ENCODE measurements at regions not wholly inside any gene's neighbourhood (a gene's known extent, or its start where the extent isn't known, plus 50 kb on each side); places are given as distances from the start of the nearest gene placed in this dataset.
"Not testable (repeated sequence)": the region's sequence is repeated elsewhere in the genome, so short reads cannot be mapped to it uniquely, and the experiment has no call there.

DNA sequence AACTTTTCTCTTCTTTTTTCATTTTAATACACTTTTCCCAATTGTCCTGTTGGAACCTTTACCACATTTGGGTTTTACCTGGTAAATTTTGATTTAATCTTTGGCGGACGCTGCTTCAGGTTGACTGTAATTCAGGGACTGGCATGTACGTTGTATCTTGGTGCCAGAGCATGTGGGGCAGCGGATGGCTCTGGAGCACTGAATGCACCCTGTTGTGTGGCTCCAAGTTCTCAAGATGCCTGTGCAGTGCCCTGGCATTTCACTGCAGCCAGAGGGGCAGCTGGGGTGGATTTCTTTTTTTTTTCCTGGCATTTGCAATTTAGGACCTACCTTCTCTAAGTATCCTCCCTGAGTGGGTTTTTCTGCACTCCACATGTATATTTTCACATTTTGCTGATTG, 242.2 kb downstream of the BLID start:
- peaks cover 2 to 12% (median 4%) of the 10 kb centered on the region in 3 donors for H3K36me3 Mint-ChIP-seq
- no peak for DNase-seq
- peaks cover 0 to 2% (median 0%) of the 10 kb centered on the region in 3 donors for H3K27me3 Mint-ChIP-seq (ENCODE audit: low read depth in 3 of 3)
- no peak overlapping the region for H3K4me3 Mint-ChIP-seq
- no peaks in the 10 kb centered on the region for H3K4me1 Mint-ChIP-seq
- no peaks in the 10 kb centered on the region for H3K9me3 Mint-ChIP-seq
- no peak overlapping the region for H3K27ac Mint-ChIP-seq

DNA sequence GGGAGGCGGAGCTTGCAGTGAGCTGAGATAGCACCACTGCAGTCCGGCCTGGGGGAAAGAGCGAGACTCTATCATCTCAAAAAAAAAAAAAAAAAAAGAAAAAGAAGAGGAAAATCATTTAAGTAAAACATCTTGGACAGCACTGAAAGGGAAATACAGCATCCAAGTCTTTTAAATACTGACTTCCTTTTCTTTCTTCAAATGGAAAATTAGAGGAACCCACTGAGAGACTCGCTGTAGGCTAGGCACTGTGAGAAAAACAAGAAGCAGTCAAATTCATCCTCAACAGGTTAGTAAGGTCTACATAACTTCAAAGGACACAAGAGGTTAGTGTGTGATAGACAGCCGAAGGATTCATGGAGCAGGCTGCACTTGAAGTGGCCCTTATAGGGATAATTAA, 243.7 kb downstream of the BLID start:
- DNase-seq: no peak
- H3K27ac Mint-ChIP-seq: no peak overlapping the region
- H3K36me3 Mint-ChIP-seq: peaks cover 0 to 12% (median 4%) of the 10 kb centered on the region in 3 donors
- H3K4me1 Mint-ChIP-seq: no peaks in the 10 kb centered on the region
- peaks cover 0 to 2% (median 1%) of the 10 kb centered on the region in 3 donors for H3K27me3 Mint-ChIP-seq (ENCODE audit: low read depth in 3 of 3)
- H3K9me3 Mint-ChIP-seq: no peaks in the 10 kb centered on the region
- no peak overlapping the region for H3K4me3 Mint-ChIP-seq

DNA sequence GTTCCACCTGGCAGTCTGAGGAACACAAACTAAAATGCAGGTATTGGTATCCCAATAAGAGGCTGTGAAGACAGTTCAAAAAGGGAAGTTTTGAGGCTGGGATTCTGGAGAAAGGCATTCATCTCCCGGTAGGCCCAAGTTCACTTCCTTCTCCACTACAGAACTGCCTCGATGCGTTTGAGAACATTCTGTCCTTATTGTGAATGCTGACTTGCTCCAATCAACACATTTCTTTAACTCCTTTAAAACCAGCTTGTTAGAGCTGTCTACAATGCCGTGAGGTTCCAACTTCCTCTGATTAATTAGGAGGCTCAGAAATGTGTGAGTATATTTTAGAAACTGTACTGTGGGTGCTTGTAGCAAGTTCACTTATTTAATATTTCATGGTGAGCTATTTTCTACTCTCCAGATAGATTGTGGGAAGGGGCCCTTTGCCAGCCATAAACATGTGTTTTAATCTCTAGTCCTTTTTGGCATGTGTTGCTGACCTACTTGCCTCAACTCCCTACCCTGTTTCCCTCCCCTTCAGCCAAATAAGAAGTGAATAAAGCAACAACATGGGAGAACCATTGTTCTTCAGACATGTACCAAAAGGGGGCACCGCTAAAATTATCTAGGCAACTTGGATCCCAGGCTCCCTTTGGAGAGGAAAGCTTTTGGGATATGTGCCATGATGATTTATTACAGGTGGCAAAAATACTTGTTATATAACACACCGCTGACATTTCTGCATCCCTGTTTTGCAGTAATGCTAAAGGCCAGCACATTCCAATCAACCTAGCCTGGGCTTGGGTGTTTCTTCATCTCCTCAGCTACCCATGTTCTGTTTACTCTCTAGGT, 245.6 kb downstream of the BLID start:
- Mint-ChIP-seq H3K27me3 (ENCODE audit: low read depth in 3 of 3) (peaks cover 0 to 2% (median 2%) of the 10 kb centered on the region in 3 donors), H3K36me3 (peaks cover 0 to 12% (median 4%) of the 10 kb centered on the region in 3 donors), H3K4me1 (no peaks in the 10 kb centered on the region), H3K27ac (no peak overlapping the region), H3K9me3 (no peaks in the 10 kb centered on the region), H3K4me3 (no peak overlapping the region)
- no peak for DNase-seq

DNA sequence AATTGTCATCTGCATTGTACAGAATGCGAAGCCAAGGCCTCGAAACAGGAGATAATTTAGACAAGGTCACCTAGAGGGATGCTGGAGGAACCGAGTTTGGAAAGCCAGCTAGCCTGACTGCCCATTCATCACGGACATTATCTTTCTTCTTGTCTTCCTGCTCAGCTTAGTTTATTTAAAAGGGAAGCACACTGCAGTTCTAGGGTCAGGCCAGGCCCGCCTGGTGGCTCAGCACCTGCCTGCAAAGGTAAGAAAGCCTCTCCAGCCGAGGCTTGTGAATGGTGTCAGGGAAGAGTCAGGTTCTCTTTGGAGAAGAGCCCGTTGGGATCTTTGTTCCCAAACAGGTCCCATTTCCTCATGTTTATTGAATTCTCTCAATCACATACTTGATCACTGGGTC, 246.5 kb downstream of the BLID start:
- H3K27me3 Mint-ChIP-seq (ENCODE audit: low read depth in 3 of 3): peaks cover 0 to 2% (median 2%) of the 10 kb centered on the region in 3 donors
- peaks cover 0 to 12% (median 4%) of the 10 kb centered on the region in 3 donors for H3K36me3 Mint-ChIP-seq
- H3K9me3 Mint-ChIP-seq: no peaks in the 10 kb centered on the region
- no peaks in the 10 kb centered on the region for H3K4me1 Mint-ChIP-seq
- no peak overlapping the region for H3K27ac Mint-ChIP-seq
- H3K4me3 Mint-ChIP-seq: no peak overlapping the region
- DNase-seq: no peak

DNA sequence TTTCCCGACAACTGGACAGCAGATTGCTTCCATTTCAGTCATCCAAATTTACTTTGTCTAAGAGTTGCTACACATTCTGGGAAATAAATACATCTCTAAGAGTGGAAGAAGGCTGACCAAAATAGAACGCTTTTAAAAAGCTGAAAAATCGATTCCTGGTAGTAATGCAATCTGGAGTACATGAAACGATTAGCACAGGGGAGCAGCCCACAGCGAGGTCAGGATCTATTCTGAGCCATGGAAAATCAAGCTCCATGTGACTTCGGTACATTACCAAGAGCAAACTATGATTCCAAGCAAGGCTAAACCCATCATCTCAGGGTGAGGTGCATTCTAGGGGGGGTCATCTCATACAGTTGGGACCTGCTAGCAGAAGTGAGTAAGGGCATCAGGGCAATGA, 249.3 kb downstream of the BLID start:
- no peak for DNase-seq
- Mint-ChIP-seq H3K4me1 (no peaks in the 10 kb centered on the region), H3K27me3 (ENCODE audit: low read depth in 3 of 3) (peaks cover 0 to 2% (median 0%) of the 10 kb centered on the region in 3 donors), H3K36me3 (peaks cover 0 to 10% (median 4%) of the 10 kb centered on the region in 3 donors), H3K4me3 (no peak overlapping the region), H3K27ac (no peak overlapping the region), H3K9me3 (peaks cover under 1 to 5% (median 1%) of the 10 kb centered on the region in 6 donors)

DNA sequence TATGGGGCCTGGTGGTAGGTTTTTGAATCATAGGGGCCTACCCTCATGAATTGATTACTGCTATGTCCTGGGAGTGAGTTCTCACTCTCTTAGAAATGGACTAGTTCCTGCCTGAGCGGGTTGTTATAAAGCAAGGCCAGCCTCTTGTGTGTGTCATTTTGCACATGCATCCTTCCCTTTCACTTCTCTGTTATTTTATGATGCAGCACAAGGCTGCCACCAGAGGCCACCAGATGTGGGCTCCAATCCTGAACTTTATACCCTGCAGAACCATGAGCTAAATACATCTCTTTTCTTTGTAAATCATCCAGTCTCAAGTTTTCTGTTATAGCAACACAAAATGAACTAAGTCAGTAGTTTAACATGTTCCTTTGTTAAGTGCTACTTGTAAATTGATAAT, 251.4 kb downstream of the BLID start:
- Mint-ChIP-seq H3K4me3 (no peak overlapping the region), H3K27ac (no peak overlapping the region), H3K9me3 (peaks cover 6 to 9% (median 7%) of the 10 kb centered on the region in 6 donors), H3K36me3 (no peaks in the 10 kb centered on the region), H3K27me3 (ENCODE audit: low read depth in 3 of 3) (peaks cover 0 to 2% (median 0%) of the 10 kb centered on the region in 3 donors), H3K4me1 (no peaks in the 10 kb centered on the region)
- no peak for DNase-seq

DNA sequence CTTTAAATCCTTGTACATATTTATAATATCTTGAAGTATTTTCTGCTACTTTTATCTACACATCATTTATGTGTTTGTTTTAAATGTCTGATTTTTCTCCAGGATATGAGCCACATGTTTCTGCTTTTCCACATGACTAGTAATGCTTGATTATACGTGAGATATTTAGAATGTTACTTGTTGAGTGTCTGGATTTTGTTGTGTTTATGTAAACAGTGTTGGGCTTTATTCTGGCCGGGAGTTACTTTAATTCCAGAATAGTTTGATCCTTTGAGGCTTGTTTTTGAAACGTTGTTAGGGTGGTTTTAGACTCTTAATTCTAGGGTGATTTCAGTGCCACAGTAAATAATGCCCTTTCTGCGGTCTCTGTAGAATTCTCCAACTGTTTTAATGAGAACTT, 252.9 kb downstream of the BLID start:
- DNase-seq: no peak
- Mint-ChIP-seq H3K27ac (no peak overlapping the region), H3K4me3 (no peak overlapping the region)

DNA sequence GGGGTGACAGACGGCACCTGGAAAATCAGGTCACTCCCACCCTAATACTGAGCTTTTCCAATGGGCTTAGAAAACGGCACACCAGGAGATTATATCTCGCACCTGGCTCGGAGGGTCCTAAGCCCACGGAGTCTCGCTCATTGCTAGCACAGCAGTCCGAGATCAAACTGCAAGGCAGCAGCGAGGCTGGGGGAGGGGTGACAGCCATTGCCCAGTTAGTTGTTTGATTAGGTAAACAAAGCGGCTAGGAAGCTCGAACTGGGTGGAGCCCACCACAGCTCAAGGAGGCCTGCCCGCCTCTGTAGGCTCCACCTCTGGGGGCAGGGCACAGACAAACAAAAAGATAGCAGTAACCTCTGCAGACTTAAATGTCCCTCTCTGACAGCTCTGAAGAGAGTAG, 260.9 kb downstream of the BLID start:
- not testable (repeated sequence) for DNase-seq; H3K27me3 Mint-ChIP-seq (ENCODE audit: low read depth in 3 of 3); H3K27ac Mint-ChIP-seq; H3K4me3 Mint-ChIP-seq; H3K36me3 Mint-ChIP-seq; H3K4me1 Mint-ChIP-seq
- peaks cover 9 to 38% (median 17%) of the 10 kb centered on the region in 6 donors for H3K9me3 Mint-ChIP-seq

More for the DNA sequence above, 252.9 kb downstream of the BLID start:
- peaks cover 0 to 2% (median 0%) of the 10 kb centered on the region in 3 donors for H3K27me3 Mint-ChIP-seq (ENCODE audit: low read depth in 3 of 3)
- no peaks in the 10 kb centered on the region for H3K36me3 Mint-ChIP-seq
- no peaks in the 10 kb centered on the region for H3K4me1 Mint-ChIP-seq
- peaks cover 6 to 12% (median 7%) of the 10 kb centered on the region in 6 donors for H3K9me3 Mint-ChIP-seq

DNA sequence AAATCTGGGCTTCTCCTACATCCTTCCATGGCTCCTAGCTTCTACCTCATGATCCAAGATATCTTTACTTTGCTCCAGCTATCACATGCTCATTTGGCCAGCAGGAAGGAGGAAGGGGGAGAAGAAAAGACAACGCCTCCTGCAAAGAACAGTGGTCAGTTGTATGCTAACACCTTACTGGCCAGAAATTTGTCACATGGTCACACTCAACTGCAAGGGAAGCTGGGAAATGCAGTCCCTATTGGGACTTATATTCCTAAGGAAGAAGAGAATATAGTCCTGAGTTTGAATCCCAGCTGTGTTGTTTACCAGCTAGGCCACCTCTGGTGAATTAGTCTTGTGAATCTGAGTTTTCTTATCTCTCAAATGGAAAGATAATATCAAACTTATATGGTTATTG, 272.0 kb downstream of the BLID start:
- H3K27ac Mint-ChIP-seq: no peak overlapping the region
- H3K36me3 Mint-ChIP-seq: peaks cover 0 to 4% (median 0%) of the 10 kb centered on the region in 3 donors
- peaks cover 2 to 4% (median 2%) of the 10 kb centered on the region in 3 donors for H3K27me3 Mint-ChIP-seq (ENCODE audit: low read depth in 3 of 3)
- no peak for DNase-seq
- peaks cover 1 to 32% (median 4%) of the 10 kb centered on the region in 6 donors for H3K9me3 Mint-ChIP-seq
- H3K4me3 Mint-ChIP-seq: no peak overlapping the region
- H3K4me1 Mint-ChIP-seq: no peaks in the 10 kb centered on the region

DNA sequence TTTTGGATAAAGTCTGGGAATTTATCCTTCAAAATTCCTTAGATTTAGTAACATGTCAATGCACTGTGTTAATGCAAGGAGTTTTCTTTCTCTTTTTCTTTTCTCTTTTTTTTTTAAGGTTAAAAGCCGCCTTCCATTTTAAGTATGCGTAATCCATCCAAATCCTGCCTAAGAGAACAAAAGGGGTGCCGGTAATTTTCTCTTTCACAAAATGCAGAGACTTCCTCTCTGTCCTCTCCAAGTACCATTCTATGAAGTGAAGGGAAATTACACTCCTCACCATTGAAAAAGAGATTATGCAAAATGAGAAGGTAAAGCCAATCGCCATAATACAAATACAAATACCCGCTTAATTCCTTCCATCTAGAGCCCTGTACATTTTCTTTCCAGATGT, 273.8 kb downstream of the BLID start:
- Mint-ChIP-seq H3K4me1 (no peaks in the 10 kb centered on the region), H3K27ac (no peak overlapping the region), H3K27me3 (ENCODE audit: low read depth in 3 of 3) (peaks cover 2 to 4% (median 2%) of the 10 kb centered on the region in 3 donors), H3K4me3 (no peak overlapping the region), H3K36me3 (peaks cover 0 to 5% (median 4%) of the 10 kb centered on the region in 3 donors), H3K9me3 (peaks cover 2 to 47% (median 12%) of the 10 kb centered on the region in 6 donors)
- DNase-seq: no peak

DNA sequence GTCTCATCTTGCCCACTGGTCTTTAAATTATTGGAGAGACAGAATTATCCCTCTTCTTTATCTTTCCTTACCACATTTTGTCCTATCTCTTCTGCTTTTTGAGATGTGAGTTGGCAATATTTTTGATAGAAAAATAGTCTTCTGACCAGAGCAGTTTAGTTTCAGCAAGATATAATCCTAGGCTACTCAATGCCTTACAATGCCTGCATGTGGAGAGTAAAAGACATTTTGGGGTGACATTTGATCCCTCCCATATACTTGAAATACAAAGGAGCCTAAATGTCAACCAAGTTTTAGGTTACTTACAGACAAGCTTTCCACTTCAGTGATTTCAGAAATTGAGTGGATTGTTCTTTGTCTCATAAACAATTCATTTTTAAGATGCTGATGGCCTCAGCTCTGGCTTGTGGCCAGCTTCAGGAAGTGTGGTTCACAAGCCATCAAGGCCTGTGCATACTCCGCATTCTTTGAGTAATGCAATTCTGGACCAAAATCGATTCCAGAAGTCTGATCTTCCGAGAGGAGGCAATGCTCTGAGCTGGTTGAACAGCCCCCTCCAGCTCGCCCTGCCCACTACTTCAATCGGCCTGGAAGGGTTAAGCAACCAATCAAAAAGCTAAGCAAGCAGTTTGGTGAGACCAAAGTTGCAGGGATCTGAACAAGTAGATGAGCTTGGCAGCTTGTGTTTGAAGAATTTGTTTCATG, 274.4 kb downstream of the BLID start:
- H3K9me3 Mint-ChIP-seq: peaks cover 2 to 53% (median 16%) of the 10 kb centered on the region in 6 donors
- DNase-seq: no peak
- H3K4me1 Mint-ChIP-seq: no peaks in the 10 kb centered on the region
- no peak overlapping the region for H3K27ac Mint-ChIP-seq
- peaks cover 2 to 4% (median 2%) of the 10 kb centered on the region in 3 donors for H3K27me3 Mint-ChIP-seq (ENCODE audit: low read depth in 3 of 3)
- H3K4me3 Mint-ChIP-seq: no peak overlapping the region
- H3K36me3 Mint-ChIP-seq: peaks cover 0 to 5% (median 4%) of the 10 kb centered on the region in 3 donors

DNA sequence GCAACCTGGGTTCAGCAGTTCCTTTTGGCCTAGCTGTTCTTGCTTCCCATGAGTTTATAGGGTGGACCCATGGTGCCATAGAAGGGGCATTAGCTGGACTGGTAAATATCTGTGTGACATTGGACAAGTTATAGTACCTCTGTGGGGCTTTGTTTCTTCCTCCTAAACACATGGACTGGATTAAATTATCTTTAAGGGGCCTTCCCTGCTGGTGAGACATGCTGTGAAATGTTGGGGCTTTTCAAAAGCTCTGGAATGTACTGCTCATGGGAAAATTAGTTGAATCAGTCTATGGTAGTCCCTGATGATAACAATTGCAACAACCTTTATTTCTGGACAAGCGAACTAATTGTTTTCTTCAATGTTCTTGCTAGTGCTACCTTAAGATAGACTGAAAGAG, 276.2 kb downstream of the BLID start:
- Mint-ChIP-seq H3K9me3 (peaks cover 11 to 61% (median 26%) of the 10 kb centered on the region in 6 donors), H3K27me3 (ENCODE audit: low read depth in 3 of 3) (peaks cover 2 to 4% (median 2%) of the 10 kb centered on the region in 3 donors), H3K4me1 (no peaks in the 10 kb centered on the region), H3K27ac (no peak overlapping the region), H3K4me3 (no peak overlapping the region), H3K36me3 (peaks cover 0 to 5% (median 0%) of the 10 kb centered on the region in 3 donors)
- no peak for DNase-seq

DNA sequence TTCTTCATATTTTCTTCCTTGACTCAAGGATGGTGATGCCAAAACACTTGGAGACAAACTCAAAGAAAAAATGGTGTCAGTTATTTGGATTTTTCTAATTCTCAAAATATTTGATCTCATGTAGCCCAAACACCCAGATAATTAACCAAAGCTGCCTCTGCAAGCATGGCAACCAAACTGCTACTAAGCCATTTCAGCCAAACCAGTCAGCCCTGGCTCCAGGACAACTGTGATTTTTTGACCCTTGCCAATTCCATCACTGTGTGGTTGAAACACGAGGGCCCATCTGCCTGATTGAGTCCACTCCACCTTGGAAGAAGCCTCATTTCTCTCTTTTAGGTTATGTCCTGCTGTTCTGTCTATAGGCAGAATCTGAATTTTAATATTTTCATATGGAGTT, 277.4 kb downstream of the BLID start:
- Mint-ChIP-seq H3K4me1 (no peaks in the 10 kb centered on the region), H3K36me3 (peaks cover 0 to 10% (median 3%) of the 10 kb centered on the region in 3 donors), H3K27me3 (ENCODE audit: low read depth in 3 of 3) (peaks cover 2 to 4% (median 4%) of the 10 kb centered on the region in 3 donors), H3K9me3 (peaks cover 20 to 73% (median 37%) of the 10 kb centered on the region in 6 donors), H3K27ac (no peak overlapping the region), H3K4me3 (no peak overlapping the region)
- DNase-seq: no peak

DNA sequence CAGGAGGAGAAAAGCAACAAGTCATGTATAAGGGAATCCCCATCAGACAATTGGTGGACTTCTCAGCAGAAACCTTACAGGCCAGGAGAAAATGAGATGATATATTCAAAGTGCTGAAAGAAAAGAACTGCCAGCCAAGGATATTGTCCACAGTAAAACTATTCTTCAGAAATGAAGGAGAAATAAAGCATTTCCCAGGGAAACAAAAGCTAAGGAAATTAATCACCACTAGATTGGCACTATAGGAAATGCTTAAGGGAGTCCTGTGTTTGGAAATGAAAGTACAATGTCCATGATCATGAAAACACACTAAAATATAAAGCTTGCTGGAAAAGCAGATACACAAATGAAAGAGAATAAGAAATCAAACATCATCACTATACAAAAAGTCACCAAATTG, 282.0 kb downstream of the BLID start:
- Mint-ChIP-seq H3K4me1 (no peaks in the 10 kb centered on the region), H3K36me3 (peaks cover 5 to 15% (median 6%) of the 10 kb centered on the region in 3 donors), H3K27me3 (ENCODE audit: low read depth in 3 of 3) (peaks cover 2% of the 10 kb centered on the region in 3 donors), H3K4me3 (no peak overlapping the region), H3K27ac (no peak overlapping the region), H3K9me3 (peaks cover 26 to 91% (median 54%) of the 10 kb centered on the region in 6 donors)
- no peak for DNase-seq

All from immature natural killer cell (primary cell).